ENCODE measurements at regions not wholly inside any gene's neighbourhood (a gene's known extent, or its start where the extent isn't known, plus 50 kb on each side); places are given as distances from the start of the nearest gene placed in this dataset.

GRCh38 chr5:50964746-50965653 lies 298.6 kb downstream of the PARP8 start:
- DNase-seq = no peak

- DNase-seq = no peak
Measured at GRCh38 chr5:50965654-50966375, 299.4 kb downstream of the PARP8 start.

- DNase-seq = no peak
Measured at GRCh38 chr5:50967009-50967562, 300.6 kb downstream of the PARP8 start.

- DNase-seq = no peak
Measured at GRCh38 chr5:50967563-50968355, 301.3 kb downstream of the PARP8 start.

- DNase-seq = no peak
Measured at GRCh38 chr5:50968356-50969149, 302.1 kb downstream of the PARP8 start.

- DNase-seq = peak; percentile 29
Measured at GRCh38 chr5:50969151-50970031, 303.0 kb downstream of the PARP8 start.

- DNase-seq = no peak
Measured at GRCh38 chr5:50975840-50976239, 309.4 kb downstream of the PARP8 start.

GRCh38 chr5:50978924-50979323 lies 312.5 kb downstream of the PARP8 start:
- DNase-seq = no peak

- DNase-seq = no peak
Measured at GRCh38 chr5:50984640-50985039, 318.2 kb downstream of the PARP8 start.

- peak; percentile 3 for DNase-seq
Measured at GRCh38 chr5:50990296-50990924, 324.0 kb downstream of the PARP8 start.

- no peak for DNase-seq
Measured at GRCh38 chr5:50995285-50995942, 329.0 kb downstream of the PARP8 start.

- DNase-seq = no peak
Measured at GRCh38 chr5:51001227-51001923, 334.9 kb downstream of the PARP8 start.

GRCh38 chr5:51002368-51002767 lies 335.9 kb downstream of the PARP8 start:
- no peak for DNase-seq

- DNase-seq = no peak
Measured at GRCh38 chr5:51013036-51013435, 346.6 kb downstream of the PARP8 start.

- DNase-seq = no peak
Measured at GRCh38 chr5:51018423-51018822, 352.0 kb downstream of the PARP8 start.

GRCh38 chr5:51024263-51024662 lies 357.8 kb downstream of the PARP8 start:
- no peak for DNase-seq

GRCh38 chr5:51027271-51027670 lies 356.0 kb upstream of the ISL1 start:
- DNase-seq = peak; percentile 39

- DNase-seq = no peak
Measured at GRCh38 chr5:51028394-51028793, 354.9 kb upstream of the ISL1 start.

GRCh38 chr5:51033215-51033614 lies 350.0 kb upstream of the ISL1 start:
- DNase-seq = no peak
